Loucy (cell line): ENCODE measurements at regions not wholly inside any gene's neighbourhood (a gene's known extent, or its start where the extent isn't known, plus 50 kb on each side); places are given as distances from the start of the nearest gene placed in this dataset.

Experiments
- H2AFZ ChIP-seq: fragments of 200-600 bp; sonication (generic); 2 replicates; pipeline ENCODE4 v1.6.0; 2016; ENCODE audit warnings: antibody characterized with exemption, mild to moderate bottlenecking, low read length, moderate library complexity
- H3F3A ChIP-seq: fragments of 200-600 bp; 2 replicates; pipeline ENCODE4 v1.6.0; 2016; ENCODE audit warnings: antibody characterized with exemption, low read depth, mild to moderate bottlenecking
- H3K27me3 ChIP-seq: fragments of 200-600 bp; sonication (generic); 2 replicates; pipeline ENCODE4 v1.6.1; 2014; ENCODE audit warnings: low read length, mild to moderate bottlenecking; ENCODE audit not compliant: insufficient read depth, poor library complexity, severe bottlenecking
- H3K36me3 ChIP-seq: fragments of 200-600 bp; sonication (generic); 2 replicates; pipeline ENCODE4 v1.6.1; 2016; ENCODE audit warnings: low read length; ENCODE audit not compliant: insufficient read depth
- H3K4me1 ChIP-seq: fragments of 200-600 bp; sonication (generic); 2 replicates; pipeline ENCODE4 v1.5.1; 2014; ENCODE audit warnings: low read length, mild to moderate bottlenecking; ENCODE audit not compliant: insufficient read depth, poor library complexity, severe bottlenecking
- H3K4me2 ChIP-seq: fragments of 200-600 bp; sonication (generic); 2 replicates; pipeline ENCODE4 v1.6.0; 2014; ENCODE audit warnings: antibody characterized with exemption, low read length, low read depth, mild to moderate bottlenecking; ENCODE audit not compliant: poor library complexity, severe bottlenecking
- H3K4me3 ChIP-seq: fragments of 200-600 bp; sonication (generic); 2 replicates; pipeline ENCODE4 v1.5.1; 2014; ENCODE audit warnings: low read length, mild to moderate bottlenecking, mixed read lengths; ENCODE audit not compliant: poor library complexity, severe bottlenecking
- H3K79me2 ChIP-seq: fragments of 200-600 bp; sonication (generic); 2 replicates; pipeline ENCODE4 v1.6.1; 2014; ENCODE audit warnings: low read length; ENCODE audit not compliant: insufficient read depth
- H3K9ac ChIP-seq: fragments of 200-600 bp; sonication (generic); 2 replicates; pipeline ENCODE4 v1.6.0; 2014; ENCODE audit warnings: mild to moderate bottlenecking, low read depth, low read length, moderate library complexity; ENCODE audit not compliant: poor library complexity, severe bottlenecking
- H3K9me2 ChIP-seq: fragments of 200-600 bp; sonication (generic); replicated peaks from 2 replicates; pipeline ENCODE4 v1.6.1; 2016; ENCODE audit warnings: low read depth, low read length, mixed read lengths
- H3K9me3 ChIP-seq: fragments of 200-600 bp; sonication (generic); 2 replicates; pipeline ENCODE4 v1.6.1; 2014; ENCODE audit warnings: mild to moderate bottlenecking, antibody characterized with exemption, low read length, low read depth; ENCODE audit not compliant: insufficient read depth
- H4K20me1 ChIP-seq: fragments of 200-600 bp; sonication (generic); 2 replicates; pipeline ENCODE4 v1.6.0; 2014; ENCODE audit warnings: antibody characterized with exemption, low read length, mild to moderate bottlenecking; ENCODE audit not compliant: insufficient read depth, poor library complexity, severe bottlenecking
- CTCF ChIP-seq: fragments of 200-600 bp; sonication (generic); conservative IDR thresholded peaks from 2 replicates; pipeline ENCODE4 v1.5.1; 2014; ENCODE audit warnings: mild to moderate bottlenecking, antibody characterized with exemption, low read length
- EZH2phosphoT487 ChIP-seq: fragments of 200-600 bp; IDR thresholded peaks from 2 replicates; pipeline ENCODE4 v1.6.1; 2018; ENCODE audit warnings: antibody characterized with exemption, mild to moderate bottlenecking, moderate library complexity, borderline replicate concordance

- Histone ChIP-seq H2AFZ (no peak overlapping the region), H3K4me2 (no peak overlapping the region), H3K4me1 (no peaks in the 10 kb centered on the region), H3K9me2 (no peaks in the 10 kb centered on the region), H4K20me1 (no peaks in the 10 kb centered on the region), H3K36me3 (no peaks in the 10 kb centered on the region), H3F3A (no peaks in the 10 kb centered on the region), H3K4me3 (no peak overlapping the region), H3K27me3 (no peaks in the 10 kb centered on the region), H3K9me3 (no peaks in the 10 kb centered on the region), H3K9ac (no peak overlapping the region), H3K79me2 (no peaks in the 10 kb centered on the region)
- TF ChIP-seq CTCF (no peak), EZH2phosphoT487 (no peak)
Measured at GRCh38 chr2:146260551-146260950, 1584.3 kb upstream of the ACVR2A start.

- no peaks in the 10 kb centered on the region for H3K9me2 ChIP-seq
- no peak overlapping the region for H3K9ac ChIP-seq
- no peaks in the 10 kb centered on the region for H3K79me2 ChIP-seq
- H3K4me3 ChIP-seq: no peak overlapping the region
- H3K9me3 ChIP-seq: no peaks in the 10 kb centered on the region
- no peak overlapping the region for H2AFZ ChIP-seq
- H4K20me1 ChIP-seq: no peaks in the 10 kb centered on the region
- TF ChIP-seq EZH2phosphoT487 (no peak), CTCF (no peak)
- H3F3A ChIP-seq: no peaks in the 10 kb centered on the region
- H3K4me2 ChIP-seq: no peak overlapping the region
- no peaks in the 10 kb centered on the region for H3K27me3 ChIP-seq
- H3K36me3 ChIP-seq: no peaks in the 10 kb centered on the region
- H3K4me1 ChIP-seq: no peaks in the 10 kb centered on the region
Measured at GRCh38 chr2:146259816-146260215, 1585.0 kb upstream of the ACVR2A start.

- Histone ChIP-seq H3K27me3 (no peaks in the 10 kb centered on the region), H3K9me2 (no peaks in the 10 kb centered on the region), H3K9me3 (no peaks in the 10 kb centered on the region), H3K36me3 (no peaks in the 10 kb centered on the region), H4K20me1 (no peaks in the 10 kb centered on the region), H3K9ac (no peak overlapping the region), H3F3A (no peaks in the 10 kb centered on the region), H2AFZ (no peak overlapping the region), H3K4me1 (no peaks in the 10 kb centered on the region), H3K4me2 (no peak overlapping the region), H3K79me2 (no peaks in the 10 kb centered on the region), H3K4me3 (no peak overlapping the region)
- TF ChIP-seq EZH2phosphoT487 (no peak), CTCF (no peak)
Measured at GRCh38 chr2:146258071-146258470, 1586.8 kb upstream of the ACVR2A start.
